ENCODE measurements at regions not wholly inside any gene's neighbourhood (a gene's known extent, or its start where the extent isn't known, plus 50 kb on each side); places are given as distances from the start of the nearest gene placed in this dataset.

- TF ChIP-seq POLR2A (IDR thresholded peaks at IDR 0.05) (no peak), POLR2AphosphoS5 (IDR thresholded peaks at IDR 0.05) (no peak), CTCF (IDR thresholded peaks at IDR 0.05) (no peak)
- Histone ChIP-seq H3K27ac (no peak overlapping the region), H3K27me3 (replicated peaks; ENCODE audit: insufficient read depth) (no peaks in the 10 kb centered on the region), H3K4me3 (no peak overlapping the region), H3K4me1 (replicated peaks) (no peaks in the 10 kb centered on the region), H3K9me3 (no peaks in the 10 kb centered on the region), H3K36me3 (no peaks in the 10 kb centered on the region)
- DNase-seq (ENCODE audit: low spot score): no peak
- 53% methylated on average over 2 of the region's 2 CpGs for WGBS
- intact Hi-C loops (cut with DNase I): no loop called here
These were observed 116.5 kb upstream of the CCDC28A start for GRCh38 chr6:138657065-138657425.

GRCh38 chr6:138659998-138660397 is 113.6 kb upstream of the CCDC28A start:
- no peaks in the 10 kb centered on the region for H3K27me3 ChIP-seq (replicated peaks; ENCODE audit: insufficient read depth)
- WGBS: 85% methylated on average over 2 of the region's 2 CpGs
- intact Hi-C loops (cut with DNase I): no loop called here

GRCh38 chr6:138662471-138662870 is 111.1 kb upstream of the CCDC28A start:
- H3K9me3 ChIP-seq: no peaks in the 10 kb centered on the region
- no peaks in the 10 kb centered on the region for H3K27me3 ChIP-seq (replicated peaks; ENCODE audit: insufficient read depth)
- no peak for TF ChIP-seq POLR2A (IDR thresholded peaks at IDR 0.05)
- peak; percentile 33 for TF ChIP-seq POLR2AphosphoS5 (IDR thresholded peaks at IDR 0.05)
- no peaks in the 10 kb centered on the region for H3K36me3 ChIP-seq
- DNase-seq (ENCODE audit: low spot score): no peak
- no peak overlapping the region for H3K27ac ChIP-seq
- intact Hi-C loops (cut with DNase I): no loop called here
- no peaks in the 10 kb centered on the region for H3K4me1 ChIP-seq (replicated peaks)
- H3K4me3 ChIP-seq: no peak overlapping the region
- WGBS: 38% methylated on average over 2 of the region's 2 CpGs

More at GRCh38 chr6:138659998-138660397, 113.6 kb upstream of the CCDC28A start:
- Histone ChIP-seq H3K4me3 (no peak overlapping the region), H3K36me3 (no peaks in the 10 kb centered on the region), H3K27ac (no peak overlapping the region), H3K9me3 (no peaks in the 10 kb centered on the region), H3K4me1 (replicated peaks) (no peaks in the 10 kb centered on the region)
- no peak for TF ChIP-seq CTCF (IDR thresholded peaks at IDR 0.05)
- no peak for TF ChIP-seq POLR2AphosphoS5 (IDR thresholded peaks at IDR 0.05)
- TF ChIP-seq POLR2A (IDR thresholded peaks at IDR 0.05): no peak
- no peak for DNase-seq (ENCODE audit: low spot score)

- H3K27ac ChIP-seq: no peak overlapping the region
- WGBS: 39% methylated on average over 2 of the region's 2 CpGs
- no peaks in the 10 kb centered on the region for H3K9me3 ChIP-seq
- no peaks in the 10 kb centered on the region for H3K36me3 ChIP-seq
- DNase-seq (ENCODE audit: low spot score): no peak
- no peak overlapping the region for H3K4me3 ChIP-seq
- TF ChIP-seq POLR2A (IDR thresholded peaks at IDR 0.05): no peak
- no peak for TF ChIP-seq POLR2AphosphoS5 (IDR thresholded peaks at IDR 0.05)
- no peak for TF ChIP-seq CTCF (IDR thresholded peaks at IDR 0.05)
- H3K27me3 ChIP-seq (replicated peaks; ENCODE audit: insufficient read depth): no peaks in the 10 kb centered on the region
- H3K4me1 ChIP-seq (replicated peaks): no peaks in the 10 kb centered on the region
- intact Hi-C loops (cut with DNase I): no loop called here
These were observed 109.7 kb upstream of the CCDC28A start for GRCh38 chr6:138663892-138664291.

GRCh38 chr6:138664745-138665144 is 108.8 kb upstream of the CCDC28A start:
- no peaks in the 10 kb centered on the region for H3K9me3 ChIP-seq
- no peak overlapping the region for H3K4me3 ChIP-seq
- no peaks in the 10 kb centered on the region for H3K36me3 ChIP-seq
- no peak for TF ChIP-seq POLR2AphosphoS5 (IDR thresholded peaks at IDR 0.05)
- TF ChIP-seq CTCF (IDR thresholded peaks at IDR 0.05): no peak
- TF ChIP-seq POLR2A (IDR thresholded peaks at IDR 0.05): no peak
- DNase-seq (ENCODE audit: low spot score): no peak
- H3K27ac ChIP-seq: no peak overlapping the region
- intact Hi-C loops (cut with DNase I): no loop called here
- WGBS: 88% methylated on average over 2 of the region's 2 CpGs
- no peaks in the 10 kb centered on the region for H3K4me1 ChIP-seq (replicated peaks)
- no peaks in the 10 kb centered on the region for H3K27me3 ChIP-seq (replicated peaks; ENCODE audit: insufficient read depth)
